ENCODE measurements at regions not wholly inside any gene's neighbourhood (a gene's known extent, or its start where the extent isn't known, plus 50 kb on each side); places are given as distances from the start of the nearest gene placed in this dataset.

GRCh38 chrX:68920561-68920960 is 91.7 kb downstream of the EFNB1 start:
- TF ChIP-seq, protein P1, sequence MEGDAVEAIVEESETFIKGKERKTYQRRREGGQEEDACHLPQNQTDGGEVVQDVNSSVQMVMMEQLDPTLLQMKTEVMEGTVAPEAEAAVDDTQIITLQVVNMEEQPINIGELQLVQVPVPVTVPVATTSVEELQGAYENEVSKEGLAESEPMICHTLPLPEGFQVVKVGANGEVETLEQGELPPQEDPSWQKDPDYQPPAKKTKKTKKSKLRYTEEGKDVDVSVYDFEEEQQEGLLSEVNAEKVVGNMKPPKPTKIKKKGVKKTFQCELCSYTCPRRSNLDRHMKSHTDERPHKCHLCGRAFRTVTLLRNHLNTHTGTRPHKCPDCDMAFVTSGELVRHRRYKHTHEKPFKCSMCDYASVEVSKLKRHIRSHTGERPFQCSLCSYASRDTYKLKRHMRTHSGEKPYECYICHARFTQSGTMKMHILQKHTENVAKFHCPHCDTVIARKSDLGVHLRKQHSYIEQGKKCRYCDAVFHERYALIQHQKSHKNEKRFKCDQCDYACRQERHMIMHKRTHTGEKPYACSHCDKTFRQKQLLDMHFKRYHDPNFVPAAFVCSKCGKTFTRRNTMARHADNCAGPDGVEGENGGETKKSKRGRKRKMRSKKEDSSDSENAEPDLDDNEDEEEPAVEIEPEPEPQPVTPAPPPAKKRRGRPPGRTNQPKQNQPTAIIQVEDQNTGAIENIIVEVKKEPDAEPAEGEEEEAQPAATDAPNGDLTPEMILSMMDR (IDR thresholded peaks at IDR 0.05; ENCODE audit: low read length), result no peak
- no peak for TF ChIP-seq EZH2 (optimal IDR thresholded peaks at IDR 0.05; ENCODE audit: low read depth, low read length)
- no peak for TF ChIP-seq EZH2phosphoT487 (IDR thresholded peaks at IDR 0.05; ENCODE audit: low read length)

Measured in MM.1S (cell line).